IMR-90 (cell line): ENCODE measurements at regions not wholly inside any gene's neighbourhood (a gene's known extent, or its start where the extent isn't known, plus 50 kb on each side); places are given as distances from the start of the nearest gene placed in this dataset.

Experiments used
- ATAC-seq: fragments of 200-7000 bp; cut with Tn5 transposase; 2 replicates; pipeline ENCODE4 v1.9.1; 2020; ENCODE audit warnings: low read depth, mild to moderate bottlenecking, moderate library complexity
- BruUV-seq: library from RNA; stranded (reverse); fragments of 400-500 nt; replicated peaks from 2 replicates; lab custom pipeline; 2021; lab: Mats Ljungman, UMichigan
- CTCF ChIA-PET: fragments of 300-600 bp; formaldehyde crosslinking; extraction: SDS; loops from one replicate; lab custom pipeline; 2021; ENCODE audit warnings: antibody characterized with exemption; lab: Yijun Ruan, JAX
- POLR2A ChIA-PET: fragments of 300-600 bp; sonication (Branson Sonifier 250); formaldehyde crosslinking; loops from one replicate; lab custom pipeline; 2022; ENCODE audit warnings: antibody characterized with exemption; ENCODE audit not compliant: unreplicated experiment; lab: Charles Lee
- DNase-seq: peaks from one replicate; pipeline ENCODE4 v3.0.0; 2013
- H2AFZ ChIP-seq: replicated peaks from 2 replicates; pipeline ENCODE3; 2013; ENCODE audit warnings: low read length, mild to moderate bottlenecking; ENCODE audit not compliant: poor library complexity
- H2AK5ac ChIP-seq: 2 replicates; pipeline ENCODE4 v1.6.1; 2013; ENCODE audit warnings: low read depth, low read length, inconsistent platforms
- H2AK9ac ChIP-seq: replicated peaks from 2 replicates; pipeline ENCODE3; 2013; ENCODE audit warnings: mild to moderate bottlenecking, low read depth, low read length, moderate library complexity; ENCODE audit not compliant: poor library complexity
- H2BK120ac ChIP-seq: 2 replicates; pipeline ENCODE4 v1.6.1; 2013; ENCODE audit warnings: low read depth, low read length, inconsistent platforms
- H2BK15ac ChIP-seq: 3 replicates; pipeline ENCODE4 v1.6.1; 2013; ENCODE audit warnings: low read depth, low read length, inconsistent platforms
- H2BK20ac ChIP-seq: 2 replicates; pipeline ENCODE4 v1.6.1; 2013; ENCODE audit warnings: low read depth, mild to moderate bottlenecking, inconsistent platforms, low read length, moderate library complexity
- H2BK5ac ChIP-seq: 2 replicates; pipeline ENCODE4 v1.6.1; 2013; ENCODE audit warnings: mild to moderate bottlenecking, low read depth, low read length, inconsistent platforms; ENCODE audit not compliant: poor library complexity, severe bottlenecking
- H3K14ac ChIP-seq: replicated peaks from 2 replicates; pipeline ENCODE4 v1.6.1; 2013; ENCODE audit warnings: low read depth, low read length, inconsistent platforms
- H3K18ac ChIP-seq: 2 replicates; pipeline ENCODE4 v1.6.1; 2013; ENCODE audit warnings: low read depth, low read length, control low read depth
- H3K23ac ChIP-seq: 2 replicates; pipeline ENCODE4 v1.6.1; 2013; ENCODE audit warnings: low read depth, low read length, inconsistent platforms
- H3K27ac ChIP-seq: 2 replicates; pipeline ENCODE4 v1.5.1; 2013; ENCODE audit warnings: mild to moderate bottlenecking, control low read depth, low read length; ENCODE audit not compliant: insufficient read depth
- H3K27me3 ChIP-seq: 2 replicates; pipeline ENCODE4 v1.6.1; 2013; ENCODE audit warnings: low read length; ENCODE audit not compliant: control insufficient read depth, insufficient read depth
- H3K36me3 ChIP-seq: 2 replicates; pipeline ENCODE4 v1.6.1; 2013; ENCODE audit warnings: low read length, mixed read lengths; ENCODE audit not compliant: control insufficient read depth, insufficient read depth
- H3K4ac ChIP-seq: 2 replicates; pipeline ENCODE4 v1.6.1; 2013; ENCODE audit warnings: low read depth, low read length, inconsistent platforms
- H3K4me1 ChIP-seq: 2 replicates; pipeline ENCODE4 v1.6.1; 2013; ENCODE audit warnings: low read length, mixed read lengths; ENCODE audit not compliant: control insufficient read depth, insufficient read depth
- H3K4me2 ChIP-seq: 2 replicates; pipeline ENCODE4 v1.6.1; 2013; ENCODE audit warnings: low read depth, mild to moderate bottlenecking, control low read depth, low read length, moderate library complexity
- H3K4me3 ChIP-seq: 2 replicates; pipeline ENCODE4 v1.5.1; 2013; ENCODE audit warnings: low read depth, mild to moderate bottlenecking, control low read depth, low read length, moderate library complexity; ENCODE audit not compliant: insufficient read depth
- H3K56ac ChIP-seq: 2 replicates; pipeline ENCODE4 v1.6.1; 2013; ENCODE audit warnings: low read length, inconsistent platforms; ENCODE audit not compliant: insufficient read depth; ENCODE audit errors: extremely low read depth
- H3K79me1 ChIP-seq, 2 experiments: 2 replicates each; pipeline ENCODE4 v1.6.1; 2013; ENCODE audit warnings: low read length in 2 of 2, inconsistent platforms in 1 of 2, low read depth in 1 of 2
- H3K9ac ChIP-seq: 2 replicates; pipeline ENCODE4 v1.6.1; 2013; ENCODE audit warnings: low read depth, low read length, control low read depth
- H3K9me1 ChIP-seq: 2 replicates; pipeline ENCODE4 v1.6.1; 2013; ENCODE audit warnings: low read length, inconsistent platforms; ENCODE audit not compliant: insufficient read depth
- H3K9me3 ChIP-seq: 2 replicates; pipeline ENCODE4 v1.6.1; 2013; ENCODE audit warnings: low read length; ENCODE audit not compliant: control insufficient read depth, insufficient read depth
- H4K20me1 ChIP-seq: 2 replicates; pipeline ENCODE4 v1.6.1; 2013; ENCODE audit warnings: low read length, inconsistent platforms; ENCODE audit not compliant: insufficient read depth
- H4K5ac ChIP-seq: 2 replicates; pipeline ENCODE4 v1.6.1; 2013; ENCODE audit warnings: mild to moderate bottlenecking, low read depth, low read length, control low read depth
- H4K8ac ChIP-seq, 2 experiments: 2 replicates each; pipeline ENCODE4 v1.6.1; 2013; ENCODE audit warnings: low read depth in 2 of 2, low read length in 2 of 2, control low read depth in 1 of 2, inconsistent platforms in 1 of 2
- H4K91ac ChIP-seq: 2 replicates; pipeline ENCODE4 v1.6.1; 2013; ENCODE audit warnings: low read depth, low read length, inconsistent platforms; ENCODE audit not compliant: insufficient read depth
- BHLHE40 ChIP-seq: fragments of 150-350 bp; IDR thresholded peaks from 2 replicates; pipeline ENCODE4 v1.6.1; 2016; ENCODE audit warnings: mild to moderate bottlenecking, low read depth, low read length
- CHD1 ChIP-seq: IDR thresholded peaks from 2 replicates; pipeline ENCODE4 v1.6.1; 2012; ENCODE audit warnings: low read depth, low read length, improper control_type of control experiment
- FOS ChIP-seq: fragments of 150-350 bp; IDR thresholded peaks from 2 replicates; pipeline ENCODE4 v1.6.1; 2016; ENCODE audit warnings: low read depth, low read length
- MAFK ChIP-seq: IDR thresholded peaks from 2 replicates; pipeline ENCODE4 v1.6.1; 2012; ENCODE audit warnings: low read depth, low read length, improper control_type of control experiment
- POLR2A ChIP-seq: IDR thresholded peaks from 2 replicates; pipeline ENCODE4 v1.6.1; 2012; ENCODE audit warnings: mild to moderate bottlenecking, low read depth, low read length
- WGBS, 2 experiments: methylation state at CpG; one replicate each; pipeline versions ENCODE4 v1.1.5 to v1.1.7; 2013; ENCODE audit warnings: missing lambda C conversion rate in 2 of 2; ENCODE audit not compliant: insufficient read length in 1 of 2; ENCODE audit errors: extremely low coverage in 2 of 2; 5-methylcytosine and 5-hydroxymethylcytosine counted together
- dilution Hi-C: fragments of 300-500 bp; cut with HindIII; formaldehyde crosslinking; loops from one replicate; pipeline ENCODE4 v1.14.3; 2018; ENCODE audit warnings: low sequenced_read_pairs; ENCODE audit not compliant: unreplicated experiment
- in situ Hi-C: fragments of 300-500 bp; cut with MboI; formaldehyde crosslinking; loops from 3 replicates; pipeline ENCODE4 v1.14.3; 2019; ENCODE audit warnings: low sequenced_read_pairs, inconsistent platforms, mixed read lengths
- intact Hi-C: fragments of 100-400 bp; cut with micrococcal nuclease; formaldehyde crosslinking; loops from 2 replicates; pipeline ENCODE4 v1.10.0; 2022
- TF ChIP-seq, protein P1 (sequence below): fragments of 150-350 bp; IDR thresholded peaks from 2 replicates; pipeline ENCODE4 v1.6.1; 2017; ENCODE audit warnings: mild to moderate bottlenecking, antibody characterized with exemption, low read length, low read depth

DNA sequence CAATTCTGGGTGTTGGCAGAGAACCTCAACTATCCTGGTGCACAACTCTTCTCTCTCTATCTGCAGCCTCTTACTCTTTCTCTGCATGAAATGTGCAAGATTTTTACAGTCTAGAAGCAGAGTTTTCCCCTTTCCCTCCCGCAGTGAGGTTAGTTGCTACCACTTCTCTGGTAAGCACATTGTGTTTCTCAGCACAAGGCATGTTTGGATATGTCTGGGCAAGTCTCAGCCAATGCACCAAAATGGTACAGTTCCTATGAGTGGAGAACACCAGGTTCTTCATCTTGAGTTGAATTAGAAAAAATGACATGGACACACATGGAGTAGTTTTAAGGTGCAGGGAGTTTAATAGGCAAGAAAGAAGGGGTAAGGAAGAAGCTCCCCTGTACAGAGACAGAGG is 187.0 kb downstream of the CCNG2 start:
- Histone ChIP-seq H3K14ac (no peak overlapping the region), H3K18ac (no peak overlapping the region), H3K4me1 (no peaks in the 10 kb centered on the region), H2AFZ (no peak overlapping the region), H4K20me1 (no peaks in the 10 kb centered on the region), H3K9me1 (no peaks in the 10 kb centered on the region), H2BK20ac (no peak overlapping the region), H3K4me3 (no peak overlapping the region), H3K36me3 (no peaks in the 10 kb centered on the region), H2AK5ac (no peak overlapping the region), H4K5ac (no peak overlapping the region), H2AK9ac (no peak overlapping the region), H3K27ac (no peak overlapping the region), H2BK120ac (no peak overlapping the region), H3K79me1 (no peaks in the 10 kb centered on the region), H3K56ac (no peak overlapping the region), H2BK15ac (no peak overlapping the region), H3K4ac (no peak overlapping the region), H3K4me2 (no peak overlapping the region), H4K91ac (no peak overlapping the region), H3K9me3 (peaks cover 2% of the 10 kb centered on the region), H3K9ac (no peak overlapping the region), H4K8ac (no peak overlapping the region), H2BK5ac (no peak overlapping the region), H3K23ac (no peak overlapping the region), H3K27me3 (no peaks in the 10 kb centered on the region; the same call in 1 of the 2 replicates)
- in situ Hi-C loops (no loop called here), dilution Hi-C loops (no loop called here), intact Hi-C loops (no loop called here)
- no CpG with 5 or more reads among the region's 1 CpG for WGBS, 2 experiments
- CTCF ChIA-PET = no interaction called here
- TF ChIP-seq BHLHE40 (no peak), POLR2A (no peak), CHD1 (no peak), MAFK (no peak), FOS (no peak)
- TF ChIP-seq, protein P1, sequence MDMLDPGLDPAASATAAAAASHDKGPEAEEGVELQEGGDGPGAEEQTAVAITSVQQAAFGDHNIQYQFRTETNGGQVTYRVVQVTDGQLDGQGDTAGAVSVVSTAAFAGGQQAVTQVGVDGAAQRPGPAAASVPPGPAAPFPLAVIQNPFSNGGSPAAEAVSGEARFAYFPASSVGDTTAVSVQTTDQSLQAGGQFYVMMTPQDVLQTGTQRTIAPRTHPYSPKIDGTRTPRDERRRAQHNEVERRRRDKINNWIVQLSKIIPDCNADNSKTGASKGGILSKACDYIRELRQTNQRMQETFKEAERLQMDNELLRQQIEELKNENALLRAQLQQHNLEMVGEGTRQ = no peak
- no TSS peak for BruUV-seq
- ATAC-seq (no peak), DNase-seq (no peak)
- POLR2A ChIA-PET = no interaction called here
